ENCODE measurements at regions not wholly inside any gene's neighbourhood (a gene's known extent, or its start where the extent isn't known, plus 50 kb on each side); places are given as distances from the start of the nearest gene placed in this dataset.

DNA sequence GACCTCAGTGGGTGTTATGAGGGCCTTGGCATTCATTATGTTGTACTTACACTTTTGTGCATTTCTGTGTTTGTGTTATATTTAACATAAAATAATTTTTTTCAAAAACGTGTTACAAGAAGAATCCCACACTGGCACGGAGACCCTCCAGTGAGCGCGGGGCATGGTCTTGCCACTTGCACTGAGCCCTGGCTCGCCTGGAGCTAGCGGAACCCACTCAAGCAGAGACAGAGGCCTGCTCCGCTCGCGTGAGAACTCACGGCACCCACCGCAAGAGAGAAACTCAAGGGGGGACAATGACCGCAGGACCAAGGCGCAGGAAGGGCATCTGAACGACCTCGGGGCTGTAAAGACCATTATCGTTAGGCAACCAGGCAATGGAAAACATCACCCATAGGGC lies 248.0 kb upstream of the SOX11 start:
- no peak overlapping the region for H3K4me3 ChIP-seq (ENCODE audit: low read depth, low read length)
- in situ Hi-C loops (cut with HindIII; ENCODE audit: low sequenced_read_pairs) = no loop called here
- TF ChIP-seq, protein P1, sequence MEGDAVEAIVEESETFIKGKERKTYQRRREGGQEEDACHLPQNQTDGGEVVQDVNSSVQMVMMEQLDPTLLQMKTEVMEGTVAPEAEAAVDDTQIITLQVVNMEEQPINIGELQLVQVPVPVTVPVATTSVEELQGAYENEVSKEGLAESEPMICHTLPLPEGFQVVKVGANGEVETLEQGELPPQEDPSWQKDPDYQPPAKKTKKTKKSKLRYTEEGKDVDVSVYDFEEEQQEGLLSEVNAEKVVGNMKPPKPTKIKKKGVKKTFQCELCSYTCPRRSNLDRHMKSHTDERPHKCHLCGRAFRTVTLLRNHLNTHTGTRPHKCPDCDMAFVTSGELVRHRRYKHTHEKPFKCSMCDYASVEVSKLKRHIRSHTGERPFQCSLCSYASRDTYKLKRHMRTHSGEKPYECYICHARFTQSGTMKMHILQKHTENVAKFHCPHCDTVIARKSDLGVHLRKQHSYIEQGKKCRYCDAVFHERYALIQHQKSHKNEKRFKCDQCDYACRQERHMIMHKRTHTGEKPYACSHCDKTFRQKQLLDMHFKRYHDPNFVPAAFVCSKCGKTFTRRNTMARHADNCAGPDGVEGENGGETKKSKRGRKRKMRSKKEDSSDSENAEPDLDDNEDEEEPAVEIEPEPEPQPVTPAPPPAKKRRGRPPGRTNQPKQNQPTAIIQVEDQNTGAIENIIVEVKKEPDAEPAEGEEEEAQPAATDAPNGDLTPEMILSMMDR (IDR thresholded peaks at IDR 0.05; ENCODE audit: low read depth, low read length) = no peak
- DNase-seq (ENCODE audit: low read depth, low spot score) = no peak

DNA sequence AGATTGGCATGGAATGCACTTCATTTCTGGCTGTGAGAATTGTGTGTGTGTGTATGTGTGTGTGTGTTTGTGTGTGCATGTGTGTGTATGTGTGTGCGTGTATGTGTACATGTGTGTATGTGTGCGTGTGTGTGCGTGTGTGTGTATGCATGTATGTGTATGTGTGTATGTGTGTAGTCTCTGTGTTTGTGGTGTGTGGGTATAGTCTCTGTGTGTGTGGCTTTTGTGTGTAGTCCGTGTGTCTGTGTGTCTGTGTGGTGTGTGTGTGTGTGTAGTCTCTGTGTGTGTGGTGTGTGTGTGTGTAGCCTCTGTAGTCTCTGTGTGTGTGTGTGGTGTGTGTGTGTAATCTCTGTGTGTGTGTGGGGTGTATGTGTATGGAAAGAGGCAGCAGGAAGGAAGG lies 247.3 kb upstream of the SOX11 start:
- TF ChIP-seq, protein P1 (IDR thresholded peaks at IDR 0.05; ENCODE audit: low read depth, low read length) = no peak
- no peak overlapping the region for H3K4me3 ChIP-seq (ENCODE audit: low read depth, low read length)
- in situ Hi-C loops (cut with HindIII; ENCODE audit: low sequenced_read_pairs) = no loop called here
- DNase-seq (ENCODE audit: low read depth, low spot score) = no peak

DNA sequence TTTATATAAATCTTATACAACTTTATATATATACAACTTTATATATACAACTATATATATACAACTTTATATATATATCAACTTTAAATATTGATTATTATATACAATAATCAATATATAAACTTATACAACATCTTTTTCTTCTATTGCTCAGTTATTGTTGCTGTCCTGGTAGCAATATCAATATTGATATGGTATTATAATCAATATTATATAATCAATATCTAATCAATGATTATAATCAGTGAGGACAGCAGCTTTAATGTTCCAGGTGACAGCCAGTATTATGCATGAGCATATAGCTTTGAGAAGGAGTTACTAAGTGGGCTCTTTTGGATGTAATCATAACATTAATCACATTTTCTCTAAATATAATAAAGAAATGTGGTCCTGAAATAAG lies 242.3 kb upstream of the SOX11 start:
- in situ Hi-C loops (cut with HindIII; ENCODE audit: low sequenced_read_pairs) = no loop called here
- no peak for DNase-seq (ENCODE audit: low read depth, low spot score)
- no peak overlapping the region for H3K4me3 ChIP-seq (ENCODE audit: low read depth, low read length)
- TF ChIP-seq, protein P1 (IDR thresholded peaks at IDR 0.05; ENCODE audit: low read depth, low read length) = no peak

DNA sequence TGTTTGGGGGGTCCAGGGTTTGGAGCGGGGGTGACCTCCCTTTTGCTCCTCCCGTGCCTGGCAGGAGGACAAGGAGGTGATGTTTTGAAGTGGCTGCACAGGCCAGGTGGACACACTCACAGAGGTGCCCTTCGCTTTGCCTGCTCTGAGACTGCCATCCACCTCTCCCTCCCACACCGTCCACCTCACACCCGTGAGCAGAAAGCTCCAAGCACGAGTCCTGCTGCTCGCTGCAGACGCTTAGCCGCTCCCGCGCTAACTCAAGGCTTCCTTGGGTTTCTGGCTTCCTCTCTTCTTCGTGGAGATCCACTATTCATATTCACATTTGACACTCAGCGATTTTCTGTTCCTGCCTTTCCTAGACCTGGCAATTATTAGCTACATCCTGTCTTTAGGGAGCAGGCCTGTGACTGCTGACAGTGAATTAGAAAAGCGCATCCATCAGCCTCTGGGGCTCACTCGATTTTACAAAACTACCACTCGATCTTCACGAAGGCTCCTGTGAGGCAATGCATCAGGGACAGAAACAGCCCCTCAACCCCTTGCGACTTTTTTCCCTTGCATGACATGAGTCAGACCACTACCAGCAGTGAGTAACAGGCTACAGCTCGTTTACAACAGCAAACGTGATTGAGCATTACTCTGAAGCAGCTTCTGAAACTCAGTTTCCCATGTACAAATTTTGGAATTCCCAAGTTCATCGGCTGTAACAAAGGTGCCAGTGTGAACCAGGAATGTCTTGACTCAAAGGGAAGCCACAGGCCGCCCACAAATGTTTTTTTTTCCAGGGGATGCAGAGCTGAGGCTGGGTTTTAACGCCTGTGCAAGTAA lies 238.7 kb upstream of the SOX11 start:
- DNase-seq (ENCODE audit: low read depth, low spot score) = peak; percentile 82
- TF ChIP-seq, protein P1 (IDR thresholded peaks at IDR 0.05; ENCODE audit: low read depth, low read length) = no peak
- H3K4me3 ChIP-seq (ENCODE audit: low read depth, low read length) = no peak overlapping the region
- in situ Hi-C loops (cut with HindIII; ENCODE audit: low sequenced_read_pairs) = no loop called here

DNA sequence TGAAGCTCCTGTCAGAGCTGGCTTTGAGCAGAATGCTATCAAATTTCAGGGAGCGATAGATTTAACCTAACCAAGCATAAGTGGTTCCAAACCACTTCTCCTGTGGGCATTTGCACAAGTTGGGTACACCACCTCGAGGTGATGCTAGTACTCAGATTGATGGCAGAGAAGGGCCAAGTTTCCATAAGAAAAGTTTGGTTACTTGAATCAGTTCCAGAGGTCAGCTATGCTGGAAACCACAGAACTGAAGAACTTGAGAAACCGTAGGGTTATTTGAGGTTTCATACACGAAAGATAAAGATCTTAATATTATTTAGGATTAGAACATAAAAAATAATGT lies 238.2 kb upstream of the SOX11 start:
- DNase-seq (ENCODE audit: low read depth, low spot score) = no peak
- in situ Hi-C loops (cut with HindIII; ENCODE audit: low sequenced_read_pairs) = no loop called here
- no peak overlapping the region for H3K4me3 ChIP-seq (ENCODE audit: low read depth, low read length)
- TF ChIP-seq, protein P1 (IDR thresholded peaks at IDR 0.05; ENCODE audit: low read depth, low read length) = no peak

DNA sequence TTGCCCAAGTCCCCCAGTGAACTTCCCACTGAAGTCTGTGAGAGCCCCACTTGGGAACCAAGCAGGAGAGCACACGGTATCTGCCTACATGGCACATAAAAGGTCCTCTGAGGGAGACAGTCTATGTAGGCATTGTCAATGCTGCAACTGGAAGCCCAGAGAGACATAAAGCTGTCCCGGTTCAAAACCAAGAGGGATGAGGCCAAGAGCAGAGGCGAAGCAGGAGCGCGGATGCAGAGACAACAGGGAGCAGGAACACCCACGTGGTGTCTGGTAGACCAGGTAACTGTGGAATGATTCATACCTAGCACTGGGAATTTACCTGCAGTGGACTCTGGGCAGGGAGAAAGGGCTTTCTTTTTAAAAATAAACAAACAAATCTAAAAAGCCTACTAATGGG lies 233.1 kb upstream of the SOX11 start:
- in situ Hi-C loops (cut with HindIII; ENCODE audit: low sequenced_read_pairs) = no loop called here
- DNase-seq (ENCODE audit: low read depth, low spot score) = no peak
- H3K4me3 ChIP-seq (ENCODE audit: low read depth, low read length) = no peak overlapping the region
- TF ChIP-seq, protein P1 (IDR thresholded peaks at IDR 0.05; ENCODE audit: low read depth, low read length) = no peak
